ENCODE measurements at regions not wholly inside any gene's neighbourhood (a gene's known extent, or its start where the extent isn't known, plus 50 kb on each side); places are given as distances from the start of the nearest gene placed in this dataset.
"Not testable (repeated sequence)": the region's sequence is repeated elsewhere in the genome, so short reads cannot be mapped to it uniquely, and the experiment has no call there.

GRCh38 chr2:182646763-182647498 is 69.1 kb upstream of the DNAJC10 start:
- no peak for DNase-seq

- DNase-seq = no peak
These were observed 68.6 kb upstream of the DNAJC10 start for GRCh38 chr2:182647499-182647787.

- peak; percentile 87 for DNase-seq
These were observed 66.7 kb upstream of the DNAJC10 start for GRCh38 chr2:182649316-182649715.

- peak; percentile 83 for DNase-seq
These were observed 65.4 kb upstream of the DNAJC10 start for GRCh38 chr2:182650704-182651103.

- no peak for DNase-seq
These were observed 63.7 kb upstream of the DNAJC10 start for GRCh38 chr2:182652326-182652725.

GRCh38 chr2:182655750-182656149 is 60.3 kb upstream of the DNAJC10 start:
- no peak for DNase-seq

- no peak for DNase-seq
These were observed 51.8 kb upstream of the DNAJC10 start for GRCh38 chr2:182664212-182664611.

GRCh38 chr2:182665500-182665899 is 50.6 kb upstream of the DNAJC10 start:
- not testable (repeated sequence) for DNase-seq
